ENCODE measurements at regions not wholly inside any gene's neighbourhood (a gene's known extent, or its start where the extent isn't known, plus 50 kb on each side); places are given as distances from the start of the nearest gene placed in this dataset.

- TF ChIP-seq CTCF (conservative IDR thresholded peaks at IDR 0.05; ENCODE audit: low read length) (no peak), EZH2phosphoT487 (IDR thresholded peaks at IDR 0.05; ENCODE audit: borderline replicate concordance, low read depth, low read length) (no peak)
Observed at GRCh38 chr3:63146154-63146553, 132.0 kb upstream of the SYNPR start.
